ENCODE measurements at regions not wholly inside any gene's neighbourhood (a gene's known extent, or its start where the extent isn't known, plus 50 kb on each side); places are given as distances from the start of the nearest gene placed in this dataset.

DNA sequence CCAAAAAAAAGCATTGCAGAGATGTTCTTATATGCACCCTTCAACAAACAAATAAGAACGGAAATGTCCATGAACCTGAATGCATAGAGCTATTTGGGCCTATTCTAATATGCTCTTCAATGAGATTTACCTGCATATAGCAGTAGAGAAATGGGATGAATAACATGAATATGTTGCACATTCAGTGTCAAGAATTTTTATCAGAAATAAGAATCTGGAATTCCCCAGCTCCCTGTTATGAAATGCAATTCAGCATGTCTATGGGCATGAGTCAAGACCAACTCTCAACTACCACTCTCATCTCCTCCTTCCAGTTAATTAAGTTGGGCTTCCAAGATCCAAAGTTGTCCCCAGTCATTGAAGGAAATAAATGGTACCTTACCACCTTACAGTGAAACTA is 133.7 kb upstream of the ALCAM start:
- TF ChIP-seq, protein P1, sequence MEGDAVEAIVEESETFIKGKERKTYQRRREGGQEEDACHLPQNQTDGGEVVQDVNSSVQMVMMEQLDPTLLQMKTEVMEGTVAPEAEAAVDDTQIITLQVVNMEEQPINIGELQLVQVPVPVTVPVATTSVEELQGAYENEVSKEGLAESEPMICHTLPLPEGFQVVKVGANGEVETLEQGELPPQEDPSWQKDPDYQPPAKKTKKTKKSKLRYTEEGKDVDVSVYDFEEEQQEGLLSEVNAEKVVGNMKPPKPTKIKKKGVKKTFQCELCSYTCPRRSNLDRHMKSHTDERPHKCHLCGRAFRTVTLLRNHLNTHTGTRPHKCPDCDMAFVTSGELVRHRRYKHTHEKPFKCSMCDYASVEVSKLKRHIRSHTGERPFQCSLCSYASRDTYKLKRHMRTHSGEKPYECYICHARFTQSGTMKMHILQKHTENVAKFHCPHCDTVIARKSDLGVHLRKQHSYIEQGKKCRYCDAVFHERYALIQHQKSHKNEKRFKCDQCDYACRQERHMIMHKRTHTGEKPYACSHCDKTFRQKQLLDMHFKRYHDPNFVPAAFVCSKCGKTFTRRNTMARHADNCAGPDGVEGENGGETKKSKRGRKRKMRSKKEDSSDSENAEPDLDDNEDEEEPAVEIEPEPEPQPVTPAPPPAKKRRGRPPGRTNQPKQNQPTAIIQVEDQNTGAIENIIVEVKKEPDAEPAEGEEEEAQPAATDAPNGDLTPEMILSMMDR (IDR thresholded peaks at IDR 0.05): no peak
- TF ChIP-seq EP300 (IDR thresholded peaks at IDR 0.05): no peak
